ENCODE measurements at regions not wholly inside any gene's neighbourhood (a gene's known extent, or its start where the extent isn't known, plus 50 kb on each side); places are given as distances from the start of the nearest gene placed in this dataset.

DNA sequence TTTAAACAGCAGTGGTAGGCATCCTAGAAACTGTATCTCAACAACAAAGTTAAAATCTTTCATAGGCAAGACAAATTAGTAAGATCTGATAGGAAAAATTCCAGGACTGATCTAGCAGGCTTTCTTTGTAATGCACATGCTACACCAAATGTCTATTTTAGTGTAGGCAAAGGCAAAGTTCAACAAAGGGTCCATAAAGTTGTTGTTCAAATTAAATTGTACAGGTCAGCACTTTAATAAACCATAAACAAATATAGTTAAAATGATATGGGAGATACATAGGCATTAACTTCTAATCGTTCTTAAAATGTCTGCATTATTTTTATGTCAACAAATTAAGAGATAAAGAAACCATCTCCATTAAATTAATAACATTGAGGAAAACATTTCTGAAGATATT, 413.0 kb downstream of the TUSC7 start:
- no peak for DNase-seq (ENCODE audit: low read depth in 1 of 2, low spot score in 1 of 2)

DNA sequence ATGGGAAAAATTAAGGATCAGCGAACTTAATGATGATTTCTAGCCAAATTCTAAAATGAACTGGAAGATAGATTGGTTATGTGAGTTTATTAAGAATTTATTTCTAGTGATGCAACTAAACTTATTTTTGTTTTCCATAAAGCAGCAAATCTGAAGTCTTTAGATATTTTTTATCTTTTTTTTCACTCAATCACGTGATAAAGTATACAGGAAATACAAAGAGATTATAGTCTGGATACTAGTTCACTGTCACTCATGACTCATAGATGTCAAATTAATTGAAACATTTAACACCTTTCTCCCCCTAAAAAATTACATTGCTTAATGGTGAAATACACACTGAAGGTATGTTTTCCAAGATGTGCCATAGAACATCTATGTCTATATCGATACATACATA, 416.9 kb downstream of the TUSC7 start:
- DNase-seq (ENCODE audit: low read depth in 1 of 2, low spot score in 1 of 2): no peak

DNA sequence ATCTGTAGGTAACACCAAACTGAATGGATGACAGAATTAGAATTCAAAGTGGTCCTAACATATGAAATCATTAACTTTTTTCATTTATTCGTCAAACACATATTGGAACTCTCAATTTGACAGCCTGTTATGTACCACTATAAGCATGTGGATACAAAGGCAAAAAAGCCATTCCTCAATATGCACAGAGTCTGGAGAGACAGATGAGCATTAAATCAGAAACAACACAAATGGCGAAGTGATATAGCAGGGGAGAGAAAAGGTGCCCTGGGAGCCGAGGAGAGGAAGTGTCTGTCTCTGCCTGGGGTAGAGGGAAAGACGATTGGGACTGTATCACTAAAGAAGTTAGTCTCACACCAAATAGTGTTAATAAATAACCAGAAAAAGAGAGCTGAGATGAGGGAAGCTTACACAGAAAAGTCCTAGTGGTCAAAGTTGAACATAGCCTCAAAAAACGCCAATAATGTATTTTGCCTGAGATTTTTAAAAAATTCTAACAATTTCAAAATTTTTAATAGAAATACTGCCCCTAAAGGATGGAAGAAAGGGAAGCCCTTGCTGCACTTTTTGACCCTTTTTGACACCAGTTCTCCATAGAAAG, 417.5 kb downstream of the TUSC7 start:
- DNase-seq (ENCODE audit: low read depth in 1 of 2, low spot score in 1 of 2): no peak

DNA sequence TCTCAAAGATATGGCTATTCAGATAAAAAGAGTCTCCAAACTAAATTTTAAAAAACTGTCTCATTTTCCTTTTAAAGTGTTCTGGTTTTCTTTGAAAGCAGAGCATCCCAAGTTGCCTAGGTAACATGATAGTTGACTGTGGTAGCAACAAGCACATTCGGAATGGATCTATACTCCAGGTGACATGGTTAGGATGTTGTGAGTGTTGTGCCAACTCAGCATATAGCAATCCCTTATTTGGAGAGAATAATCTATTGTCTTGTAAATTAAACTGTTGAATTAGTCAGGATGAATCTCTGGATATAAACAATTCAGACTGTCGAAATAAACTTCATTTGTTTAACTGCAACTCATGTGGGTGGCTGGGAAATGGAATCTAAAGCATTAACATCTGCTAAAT, 418.6 kb downstream of the TUSC7 start:
- no peak for DNase-seq (ENCODE audit: low read depth in 1 of 2, low spot score in 1 of 2)

DNA sequence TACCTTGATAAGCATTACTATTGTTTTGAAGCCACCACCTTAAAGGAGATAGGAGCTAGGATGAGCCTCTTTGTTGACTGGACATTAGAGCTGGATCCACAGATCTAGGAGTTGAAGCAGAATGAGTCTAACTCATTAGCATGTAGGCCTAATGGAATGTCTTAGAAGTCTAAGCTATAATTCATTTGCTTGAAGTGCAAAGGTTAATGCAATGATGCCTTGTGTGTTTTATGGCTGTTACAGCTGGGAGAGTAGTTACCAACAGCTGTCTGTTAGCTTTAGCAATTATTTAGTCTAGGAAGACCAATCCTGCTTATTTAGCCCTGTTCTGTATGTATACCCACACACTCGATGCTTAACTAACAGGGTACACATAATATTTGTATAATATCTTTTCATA, 419.3 kb downstream of the TUSC7 start:
- DNase-seq (ENCODE audit: low read depth in 1 of 2, low spot score in 1 of 2): no peak

DNA sequence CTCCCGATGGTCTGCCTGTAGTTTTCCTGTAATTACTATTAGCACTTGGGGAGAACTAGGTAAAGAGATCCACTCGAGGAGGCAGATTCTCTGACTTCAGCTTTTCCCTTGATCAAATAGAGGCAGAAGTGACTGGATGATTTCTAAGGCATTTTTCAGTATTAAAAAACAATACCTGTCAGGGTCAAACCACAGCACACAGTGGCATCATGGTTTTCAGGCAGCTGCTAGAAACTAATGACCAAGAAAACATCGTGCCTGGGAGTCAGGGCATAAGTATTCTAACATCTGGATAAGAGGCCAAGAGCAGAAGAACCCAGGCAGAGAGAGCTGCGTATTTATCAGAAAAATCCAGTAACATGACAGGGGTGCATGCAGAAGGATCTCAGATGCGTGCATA, 419.9 kb downstream of the TUSC7 start:
- DNase-seq (ENCODE audit: low read depth in 1 of 2, low spot score in 1 of 2): no peak

DNA sequence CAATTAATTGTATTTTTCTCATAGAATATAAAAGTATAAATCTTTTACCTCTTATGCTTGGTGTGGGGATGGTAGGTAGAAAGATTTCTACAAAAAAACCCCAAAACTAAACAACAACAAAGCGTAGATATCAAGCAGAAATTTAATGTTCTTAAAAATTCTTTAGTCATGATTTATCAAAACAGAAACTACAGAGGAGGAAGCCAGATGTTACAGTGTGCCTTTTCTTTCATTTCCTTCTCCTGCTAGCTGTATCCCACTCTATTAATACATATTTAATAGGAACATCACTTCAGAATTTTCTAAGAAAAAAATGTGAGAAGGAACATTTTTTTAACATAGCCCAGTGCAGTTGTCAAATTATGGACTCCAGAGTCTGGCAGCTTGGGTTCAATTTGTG, 420.6 kb downstream of the TUSC7 start:
- no peak for DNase-seq (ENCODE audit: low read depth in 1 of 2, low spot score in 1 of 2)

DNA sequence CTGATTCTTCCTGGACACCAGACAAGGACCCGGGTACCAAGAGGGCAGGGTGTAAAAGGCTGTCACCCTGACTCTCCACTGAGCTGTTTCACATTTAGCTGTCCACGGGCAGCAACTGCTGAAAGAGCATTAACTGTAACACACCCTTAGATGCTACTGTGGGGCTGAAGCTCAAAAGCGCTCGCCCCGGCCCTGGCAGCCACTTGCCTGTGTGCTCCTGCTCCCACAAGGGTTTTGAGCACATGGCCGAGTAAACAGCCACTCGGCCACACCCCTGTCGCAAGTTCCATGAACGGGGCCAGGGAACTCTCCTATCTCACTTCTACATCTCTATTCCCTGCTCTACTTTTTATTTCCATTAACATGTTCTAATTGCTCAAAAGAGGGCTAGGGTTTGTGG, 421.7 kb downstream of the TUSC7 start:
- no peak for DNase-seq (ENCODE audit: low read depth in 1 of 2, low spot score in 1 of 2)

DNA sequence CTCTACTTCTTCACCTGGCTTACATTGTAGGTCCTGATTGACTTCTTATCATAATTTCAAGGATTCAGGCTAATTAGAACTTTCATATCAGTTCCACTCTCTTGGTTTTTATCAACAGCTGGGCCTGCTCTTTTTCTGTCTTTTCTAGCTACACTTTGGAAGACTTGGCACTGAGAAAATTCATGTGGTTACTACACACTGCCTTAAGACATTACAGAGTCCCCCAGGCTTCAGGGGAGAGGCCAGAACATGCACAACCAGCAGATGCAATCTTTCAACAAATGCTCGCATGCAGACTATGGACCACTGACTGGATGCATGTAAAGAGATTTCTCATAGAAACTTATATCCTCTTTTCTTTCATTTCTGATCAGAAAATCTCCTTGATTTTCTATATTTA, 423.5 kb downstream of the TUSC7 start:
- DNase-seq (ENCODE audit: low read depth in 1 of 2, low spot score in 1 of 2): no peak

DNA sequence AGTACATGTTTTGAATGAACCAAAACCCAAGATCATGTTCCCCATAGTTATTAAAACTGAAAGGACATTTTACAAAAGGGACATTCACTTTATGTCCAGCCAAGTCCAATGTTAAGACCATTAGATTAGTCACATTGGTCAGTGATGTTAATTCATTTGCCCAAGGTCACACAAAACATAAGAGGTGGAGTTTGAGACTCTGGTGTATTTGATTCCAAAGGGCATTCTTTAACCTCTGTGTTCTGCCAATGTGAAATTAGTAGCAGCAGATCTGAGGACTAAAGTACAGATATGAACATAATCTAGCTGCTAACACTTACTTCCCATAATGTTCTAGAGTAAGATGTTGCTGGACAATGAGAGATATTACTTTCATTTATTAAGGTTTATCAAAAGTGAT, 425.6 kb downstream of the TUSC7 start:
- no peak for DNase-seq (ENCODE audit: low read depth in 1 of 2, low spot score in 1 of 2)

DNA sequence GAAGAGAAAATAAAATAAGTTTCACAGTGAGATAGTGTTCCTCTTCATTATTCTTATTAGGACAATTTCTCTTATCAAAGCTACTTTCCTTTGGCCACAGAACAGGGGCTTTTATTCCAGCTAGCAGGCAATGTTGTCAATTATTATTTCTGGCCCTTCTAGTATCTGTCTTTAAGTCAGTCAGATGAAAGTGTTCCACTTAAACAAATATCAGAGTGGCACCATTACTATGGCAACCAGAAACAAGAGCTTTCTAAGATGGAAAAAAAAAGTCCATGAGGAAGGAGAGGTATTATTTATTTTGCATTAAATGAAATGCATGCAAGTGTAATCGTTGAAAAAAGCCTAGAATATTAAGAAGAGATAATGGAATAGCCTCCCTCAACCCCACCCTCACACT, 426.4 kb downstream of the TUSC7 start:
- no peak for DNase-seq (ENCODE audit: low read depth in 1 of 2, low spot score in 1 of 2)

DNA sequence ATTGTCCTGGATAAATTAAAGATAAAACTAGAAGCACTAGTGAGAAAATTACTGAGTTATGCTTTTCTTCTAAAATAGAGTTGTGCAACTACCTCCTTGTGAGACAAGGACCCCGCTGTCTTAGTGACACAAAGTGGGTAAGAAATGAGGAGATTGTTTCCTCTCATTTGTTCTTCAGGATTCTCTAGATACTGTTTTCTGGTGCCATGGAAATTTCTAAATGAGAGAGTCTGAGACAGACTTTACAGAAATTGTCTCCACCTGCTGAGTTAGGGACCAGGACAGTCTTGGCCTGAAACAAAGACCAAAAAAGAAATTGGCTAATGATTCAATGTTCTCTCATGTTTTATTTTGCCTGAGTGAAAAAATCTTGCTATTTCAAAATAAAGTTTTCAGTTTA, 427.5 kb downstream of the TUSC7 start:
- no peak for DNase-seq (ENCODE audit: low read depth in 1 of 2, low spot score in 1 of 2)

DNA sequence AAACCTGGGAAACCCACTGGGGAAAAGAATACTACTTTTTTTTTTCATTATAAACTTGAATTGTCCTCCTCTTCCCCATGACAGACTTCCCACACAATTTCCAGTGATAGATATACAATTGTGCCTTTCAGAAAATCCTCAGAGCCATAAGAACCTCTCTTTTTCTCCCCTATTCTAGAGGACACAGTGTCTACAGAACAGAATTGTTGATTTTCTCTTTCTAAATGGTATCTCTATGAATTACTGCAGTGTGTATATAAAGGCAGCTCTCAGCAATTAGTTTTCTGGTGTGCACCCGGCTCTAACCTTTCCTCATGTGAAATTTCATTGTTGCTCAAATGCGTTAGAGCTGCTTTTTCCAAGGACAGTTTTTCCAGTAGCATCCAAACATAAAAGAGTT, 430.1 kb downstream of the TUSC7 start:
- DNase-seq (ENCODE audit: low read depth in 1 of 2, low spot score in 1 of 2): no peak

DNA sequence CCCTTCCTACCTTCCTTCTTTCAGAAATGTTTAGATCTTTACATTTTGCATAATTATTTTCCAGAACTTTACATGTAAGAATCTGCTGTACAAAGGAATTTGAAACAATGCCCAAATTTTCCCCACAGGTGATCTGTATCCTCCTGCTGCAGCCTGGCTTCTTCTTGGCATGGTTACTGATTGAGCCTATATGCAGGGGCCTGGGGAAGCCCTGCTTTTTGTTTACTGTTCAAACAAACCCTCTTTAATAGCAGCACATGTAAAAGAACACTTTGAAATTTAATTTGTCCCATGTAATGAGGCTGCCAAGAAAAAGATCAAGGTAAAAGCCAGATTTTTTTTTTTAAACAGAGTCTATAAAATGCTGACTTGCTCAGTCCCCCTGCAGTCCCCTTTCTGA, 432.2 kb downstream of the TUSC7 start:
- DNase-seq (ENCODE audit: low read depth in 1 of 2, low spot score in 1 of 2): no peak

DNA sequence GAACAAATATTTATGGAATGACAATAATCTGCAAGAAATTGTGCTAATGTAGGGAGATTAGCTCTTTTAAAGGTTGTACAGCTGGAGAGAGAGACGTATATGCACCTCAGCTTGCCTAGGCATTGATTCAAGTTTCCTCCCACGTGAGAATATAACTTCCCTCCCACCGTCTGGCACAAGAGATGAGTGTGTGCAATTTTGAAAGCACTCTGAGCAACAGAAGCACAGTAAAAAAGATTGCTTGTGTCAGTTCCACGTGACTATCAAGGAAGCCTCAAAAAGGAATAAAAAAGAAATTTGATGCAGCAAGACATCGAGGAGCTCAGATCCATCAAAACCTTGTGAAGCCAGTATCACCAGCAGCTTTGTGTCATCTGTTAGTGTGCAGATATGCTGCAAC, 435.3 kb downstream of the TUSC7 start:
- DNase-seq (ENCODE audit: low read depth in 1 of 2, low spot score in 1 of 2): no peak

DNA sequence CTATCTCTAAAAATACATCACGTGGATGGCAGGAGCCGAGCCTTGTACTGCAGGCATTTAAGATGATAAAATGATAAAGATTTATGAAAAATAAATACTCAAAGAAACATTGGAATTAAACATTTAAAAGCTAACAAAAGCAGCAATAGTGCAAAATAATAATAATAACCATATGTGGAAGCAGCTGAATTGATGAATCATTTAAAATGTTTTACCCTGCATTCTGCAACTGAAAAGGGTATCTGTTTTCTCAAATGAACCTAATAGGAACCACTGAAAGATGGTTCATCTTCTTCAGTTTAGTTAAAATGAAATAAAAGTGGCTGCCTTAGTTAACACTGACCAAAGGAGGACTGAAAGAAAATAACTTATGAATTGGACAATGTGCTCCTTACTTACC, 436.1 kb downstream of the TUSC7 start:
- DNase-seq (ENCODE audit: low read depth in 1 of 2, low spot score in 1 of 2): no peak

DNA sequence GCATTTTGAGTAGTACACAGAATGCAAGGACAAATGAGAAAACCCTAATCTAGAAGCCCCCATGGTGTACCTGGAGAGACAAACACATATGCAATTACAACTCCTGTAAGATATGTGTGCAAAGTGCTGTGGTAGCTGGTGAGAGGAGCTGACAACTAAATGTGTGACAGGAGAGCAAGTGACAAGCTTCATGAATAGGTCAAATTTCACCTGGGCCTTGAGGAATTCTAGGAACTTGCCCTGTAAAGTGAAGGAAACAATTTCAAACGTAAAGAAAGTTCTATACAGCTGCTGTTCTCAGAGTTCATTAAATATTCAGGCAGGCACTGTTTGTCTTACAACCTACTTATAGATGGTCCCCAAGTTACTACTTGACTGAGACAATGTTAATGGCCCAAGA, 437.0 kb downstream of the TUSC7 start:
- no peak for DNase-seq (ENCODE audit: low read depth in 1 of 2, low spot score in 1 of 2)

DNA sequence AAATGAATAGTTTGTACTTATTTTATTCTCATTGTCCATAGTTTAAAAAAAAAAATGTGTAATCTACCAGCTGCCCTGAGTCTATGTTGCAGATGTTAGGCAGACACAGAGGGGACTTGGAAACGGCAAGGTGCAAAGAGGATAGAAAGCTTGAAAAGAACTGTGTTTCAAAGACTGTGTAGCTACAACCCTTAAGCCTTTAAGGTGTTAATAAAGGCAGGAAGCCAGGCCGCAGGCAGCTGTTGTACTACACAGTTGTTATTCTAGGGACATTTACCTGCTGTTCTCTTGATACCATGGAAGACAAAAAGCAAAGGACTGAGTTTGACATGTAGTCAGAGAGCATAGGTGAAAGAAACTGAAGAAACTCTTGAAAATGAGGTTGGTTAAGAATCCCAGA, 440.0 kb downstream of the TUSC7 start:
- no peak for DNase-seq (ENCODE audit: low read depth in 1 of 2, low spot score in 1 of 2)

DNA sequence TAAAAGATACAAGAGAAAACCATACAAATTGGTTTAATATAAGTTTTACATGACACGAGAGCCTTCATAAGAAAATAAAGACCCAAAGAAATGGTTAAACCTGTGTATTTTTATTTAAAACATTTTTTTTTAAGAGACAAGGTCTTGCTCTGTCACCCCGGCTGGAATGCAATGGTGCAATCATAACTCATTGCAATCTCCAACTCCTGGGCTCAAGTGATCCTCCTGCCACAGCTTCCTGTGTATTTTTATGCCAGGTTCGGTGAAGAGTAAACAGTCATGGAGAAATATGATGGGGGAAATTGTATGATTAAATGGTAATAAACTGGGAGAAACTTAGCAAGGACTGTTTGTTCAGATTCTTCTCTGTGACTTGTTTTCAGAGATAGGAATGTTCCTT, 441.0 kb downstream of the TUSC7 start:
- DNase-seq (ENCODE audit: low read depth in 1 of 2, low spot score in 1 of 2): no peak

DNA sequence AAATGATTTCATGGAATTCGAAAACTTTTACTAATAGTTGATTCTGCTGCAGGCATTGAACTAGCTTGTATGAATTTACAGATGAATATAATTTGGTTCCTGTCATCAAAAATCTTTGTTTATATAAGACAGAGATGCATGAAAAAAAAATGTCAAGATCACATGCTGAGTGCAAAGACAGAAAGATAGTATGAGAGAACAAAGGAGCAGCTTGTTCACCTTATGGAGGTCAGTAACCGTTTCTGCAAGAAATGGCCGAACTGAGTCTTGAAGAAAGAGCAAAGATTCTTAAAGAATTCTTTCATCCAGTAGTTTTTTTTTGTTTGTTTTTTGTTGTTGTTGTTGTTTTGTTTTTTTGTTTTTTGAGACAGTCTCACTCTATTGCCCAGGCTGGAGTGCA, 450.6 kb downstream of the TUSC7 start:
- DNase-seq (ENCODE audit: low read depth in 1 of 2, low spot score in 1 of 2): no peak

DNA sequence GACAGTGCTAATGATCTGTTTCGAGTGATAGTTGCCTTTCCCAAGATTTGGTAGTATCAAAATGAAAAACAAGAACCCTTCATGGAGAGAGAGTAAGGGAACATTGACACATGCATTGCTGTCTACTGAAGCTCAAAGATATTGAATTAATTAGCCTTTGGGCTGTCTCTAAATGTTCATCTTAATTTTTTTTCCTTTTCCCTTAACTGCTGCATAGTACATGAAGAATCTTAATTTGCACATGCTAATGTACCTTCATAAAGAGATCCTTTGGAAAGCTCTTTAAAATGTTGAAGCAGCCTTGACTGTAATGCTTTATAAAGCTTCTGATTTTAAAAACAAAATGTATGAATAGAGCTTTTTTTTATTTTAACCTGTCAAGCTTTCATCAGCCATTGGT, 452.2 kb downstream of the TUSC7 start:
- DNase-seq (ENCODE audit: low read depth in 1 of 2, low spot score in 1 of 2): no peak

DNA sequence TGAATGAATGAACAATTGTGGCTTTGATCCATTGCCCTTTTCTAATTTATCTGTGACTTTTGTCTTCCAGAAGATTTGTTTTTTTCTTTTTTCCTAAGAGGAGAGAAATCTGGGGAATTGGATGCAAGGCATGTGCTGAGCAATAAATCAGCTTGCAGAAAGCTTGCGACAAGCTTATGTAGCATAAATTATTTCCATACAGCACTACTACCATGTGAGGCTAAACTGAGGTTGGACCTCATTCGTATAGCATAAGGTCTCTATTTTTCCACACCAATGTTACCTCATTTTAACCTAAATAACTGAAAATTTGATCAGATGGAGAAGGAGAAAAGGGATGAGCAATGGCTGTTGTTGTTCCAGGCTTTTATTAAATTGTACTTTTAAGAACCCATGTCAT, 455.6 kb downstream of the TUSC7 start:
- no peak for DNase-seq (ENCODE audit: low read depth in 1 of 2, low spot score in 1 of 2)

DNA sequence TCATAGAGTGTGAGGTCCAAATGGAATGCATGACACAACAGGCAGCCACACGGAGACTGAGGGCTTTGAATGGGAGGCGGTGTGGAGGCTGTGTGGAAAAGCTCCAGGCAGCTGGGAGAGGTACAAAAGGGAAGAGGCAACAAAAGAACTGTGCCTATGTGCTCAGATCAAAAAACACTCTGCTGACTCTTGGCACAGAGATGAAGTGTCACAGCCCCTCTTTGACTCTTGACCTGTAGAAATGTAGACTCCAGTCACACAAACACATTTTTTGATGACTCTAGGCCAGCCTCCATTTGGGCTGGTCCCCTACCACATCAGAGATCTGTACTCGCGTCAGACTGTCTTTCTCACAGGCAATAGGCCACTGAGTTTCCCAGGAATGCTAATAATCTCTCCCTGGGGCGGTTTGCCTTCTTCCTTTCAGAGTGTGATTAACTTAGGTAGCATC, 456.0 kb downstream of the TUSC7 start:
- no peak for DNase-seq (ENCODE audit: low read depth in 1 of 2, low spot score in 1 of 2)

DNA sequence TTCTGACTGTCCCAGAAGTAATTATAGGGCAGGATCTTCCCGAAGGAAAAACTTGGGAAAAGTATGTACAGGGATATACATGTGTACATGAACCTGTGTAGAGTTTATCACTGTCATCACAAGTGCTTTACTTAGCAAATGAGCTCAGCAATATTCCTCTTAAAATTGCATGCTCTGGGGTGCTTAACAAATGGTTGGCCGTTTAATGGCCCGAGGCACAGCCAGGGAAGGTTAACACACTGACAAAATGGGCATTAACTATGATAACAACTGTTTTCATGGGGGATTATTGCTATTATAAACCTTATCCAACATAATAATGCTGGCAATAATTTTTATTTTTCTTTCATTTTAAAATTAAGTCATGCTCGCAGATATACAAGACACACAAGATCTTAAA, 459.3 kb downstream of the TUSC7 start:
- no peak for DNase-seq (ENCODE audit: low read depth in 1 of 2, low spot score in 1 of 2)

Measured in activated CD4-positive, alpha-beta T cell treated with anti-CD3 and anti-CD28 coated beads, Interleukin-2, amount 50 U/mL, for 24 hours (primary cell).